Mesenchymal stem cell (in vitro differentiated cells and primary cell): ENCODE measurements at regions not wholly inside any gene's neighbourhood (a gene's known extent, or its start where the extent isn't known, plus 50 kb on each side); places are given as distances from the start of the nearest gene placed in this dataset.
A peak's percentile ranks its signal among the peaks of the same experiment; 100 is the strongest.

Source experiments
- DNase-seq: peaks from one replicate; pipeline ENCODE4 v3.0.0-alpha.2; 2013
- H2AFZ ChIP-seq: one replicate; pipeline ENCODE4 v1.6.1; 2013; ENCODE audit warnings: low read depth, mild to moderate bottlenecking, control low read depth, inconsistent platforms, low read length, moderate library complexity
- H2AK5ac ChIP-seq: 2 replicates; pipeline ENCODE4 v1.6.1; 2013; ENCODE audit warnings: low read length, moderate library complexity, mild to moderate bottlenecking, inconsistent platforms; ENCODE audit not compliant: severe bottlenecking
- H2BK120ac ChIP-seq: one replicate; pipeline ENCODE4 v1.6.1; 2013; ENCODE audit warnings: low read depth, mild to moderate bottlenecking, inconsistent platforms, low read length, moderate library complexity
- H2BK12ac ChIP-seq, 2 experiments: one replicate each; pipeline ENCODE4 v1.6.1; 2013; ENCODE audit warnings: inconsistent platforms in 2 of 2, low read length in 2 of 2, mild to moderate bottlenecking in 2 of 2, moderate library complexity in 2 of 2, control low read depth in 1 of 2
- H2BK15ac ChIP-seq: one replicate; pipeline ENCODE4 v1.6.1; 2013; ENCODE audit warnings: mild to moderate bottlenecking, low read depth, inconsistent platforms; ENCODE audit not compliant: poor library complexity, severe bottlenecking
- H2BK5ac ChIP-seq: 2 replicates; pipeline ENCODE4 v1.6.1; 2013; ENCODE audit warnings: low read depth, mild to moderate bottlenecking, low read length, control low read depth, inconsistent platforms; ENCODE audit not compliant: poor library complexity, severe bottlenecking
- H3K14ac ChIP-seq, 2 experiments: one replicate each; pipeline ENCODE4 v1.6.1; 2013; ENCODE audit warnings: inconsistent platforms in 2 of 2, low read length in 2 of 2, control low read depth in 1 of 2, mild to moderate bottlenecking in 1 of 2, moderate library complexity in 1 of 2
- H3K18ac ChIP-seq, 2 experiments: one replicate each; pipeline ENCODE4 v1.6.1; 2013; ENCODE audit warnings: inconsistent platforms in 2 of 2, low read length in 2 of 2, control low read depth in 1 of 2, low read depth in 1 of 2, mild to moderate bottlenecking in 1 of 2
- H3K23ac ChIP-seq, 2 experiments: one replicate each; pipeline ENCODE4 v1.6.1; 2013; ENCODE audit warnings: inconsistent platforms in 2 of 2, low read length in 2 of 2, mild to moderate bottlenecking in 2 of 2, moderate library complexity in 2 of 2, control low read depth in 1 of 2
- H3K27ac ChIP-seq: 2 replicates; pipeline ENCODE4 v1.5.1; 2013; ENCODE audit warnings: mild to moderate bottlenecking, moderate library complexity, low read length, control low read depth, inconsistent platforms; ENCODE audit not compliant: poor library complexity, severe bottlenecking
- H3K27me3 ChIP-seq, 2 experiments: 2 replicates each; pipeline versions ENCODE4 v1.6.1 to v1.7.0; 2013; ENCODE audit warnings: low read length in 2 of 2, mild to moderate bottlenecking in 2 of 2, moderate library complexity in 2 of 2, control low read depth in 1 of 2, inconsistent platforms in 1 of 2; ENCODE audit not compliant: control insufficient read depth in 1 of 2, insufficient read depth in 1 of 2
- H3K36me3 ChIP-seq, 2 experiments: 2 replicates each; pipeline versions ENCODE4 v1.6.1 to v1.7.0; 2013; ENCODE audit warnings: low read length in 2 of 2, control low read depth in 1 of 2, inconsistent platforms in 1 of 2, low read depth in 1 of 2, mild to moderate bottlenecking in 1 of 2; ENCODE audit not compliant: insufficient read depth in 2 of 2, control insufficient read depth in 1 of 2
- H3K4ac ChIP-seq, 2 experiments: one replicate each; pipeline ENCODE4 v1.6.1; 2013; ENCODE audit warnings: inconsistent platforms in 2 of 2, low read length in 2 of 2, mild to moderate bottlenecking in 2 of 2, moderate library complexity in 2 of 2, control low read depth in 1 of 2, low read depth in 1 of 2
- H3K4me1 ChIP-seq: 2 replicates; pipeline ENCODE4 v1.6.1; 2013; ENCODE audit warnings: low read depth, low read length, control low read depth; ENCODE audit not compliant: control insufficient read depth, insufficient read depth
- H3K4me2 ChIP-seq: 2 replicates; pipeline ENCODE4 v1.6.1; 2013; ENCODE audit warnings: low read length, mild to moderate bottlenecking, inconsistent platforms; ENCODE audit not compliant: poor library complexity, severe bottlenecking
- H3K4me3 ChIP-seq, 2 experiments: 2 replicates each; pipeline versions ENCODE4 v1.5.1 to v1.7.0; 2013; ENCODE audit warnings: low read length in 2 of 2, mild to moderate bottlenecking in 2 of 2, control low read depth in 1 of 2, low read depth in 1 of 2; ENCODE audit not compliant: insufficient read depth in 1 of 2
- H3K79me1 ChIP-seq: replicated peaks from 2 replicates; pipeline ENCODE4 v1.6.1; 2013; ENCODE audit warnings: mild to moderate bottlenecking, control low read depth, low read length, inconsistent platforms; ENCODE audit not compliant: poor library complexity, severe bottlenecking
- H3K9ac ChIP-seq: 2 replicates; pipeline ENCODE4 v1.7.0; 2013; ENCODE audit warnings: mild to moderate bottlenecking, low read length, moderate library complexity
- H3K9me3 ChIP-seq: 2 replicates; pipeline ENCODE4 v1.7.0; 2013; ENCODE audit warnings: mild to moderate bottlenecking, low read length; ENCODE audit not compliant: control insufficient read depth
- H4K8ac ChIP-seq: one replicate; pipeline ENCODE4 v1.6.1; 2013; ENCODE audit warnings: inconsistent platforms, mild to moderate bottlenecking, low read length, moderate library complexity
- H4K91ac ChIP-seq: one replicate; pipeline ENCODE4 v1.6.1; 2013; ENCODE audit warnings: mild to moderate bottlenecking, low read length, inconsistent platforms
- WGBS: methylation state at CpG from one replicate; pipeline ENCODE4 v1.1.7; 2013; ENCODE audit warnings: mixed read lengths; 5-methylcytosine and 5-hydroxymethylcytosine counted together

GRCh38 chr1:234735476-234735875 lies 125.5 kb upstream of the IRF2BP2 start:
- H3K27ac ChIP-seq, result no peak overlapping the region
- DNase-seq, result no peak
- no peak overlapping the region for H2AFZ ChIP-seq
- H3K9me3 ChIP-seq, result no peaks in the 10 kb centered on the region
- WGBS, result 96% methylated on average over 14 of the region's 14 CpGs
- H2BK120ac ChIP-seq, result no peak overlapping the region
- no peak overlapping the region for H2BK15ac ChIP-seq
- H3K23ac ChIP-seq, result no peak overlapping the region
- H4K8ac ChIP-seq, result peak overlapping the region; percentile 2
- peaks cover 6% of the 10 kb centered on the region for H3K4me1 ChIP-seq
- H3K4me3 ChIP-seq, result no peak overlapping the region
- H2BK5ac ChIP-seq, result no peak overlapping the region
- H3K14ac ChIP-seq, result no peak overlapping the region
- no peak overlapping the region for H3K4ac ChIP-seq
- H3K27me3 ChIP-seq, result no peaks in the 10 kb centered on the region
- H3K36me3 ChIP-seq, result no peaks in the 10 kb centered on the region
- no peak overlapping the region for H2AK5ac ChIP-seq
- no peak overlapping the region for H4K91ac ChIP-seq
- H2BK12ac ChIP-seq, result no peak overlapping the region
- H3K4me2 ChIP-seq, result no peak overlapping the region
- H3K9ac ChIP-seq, result no peak overlapping the region
- H3K79me1 ChIP-seq, result no peaks in the 10 kb centered on the region
- no peak overlapping the region for H3K18ac ChIP-seq

- no peaks in the 10 kb centered on the region for H3K79me1 ChIP-seq
- H3K27ac ChIP-seq, result no peak overlapping the region
- H3K4me3 ChIP-seq, result no peak overlapping the region
- H3K18ac ChIP-seq, result no peak overlapping the region
- no peaks in the 10 kb centered on the region for H3K9me3 ChIP-seq
- H3K36me3 ChIP-seq, result no peaks in the 10 kb centered on the region
- H3K27me3 ChIP-seq, result no peaks in the 10 kb centered on the region
- no peak overlapping the region for H2BK15ac ChIP-seq
- H3K4me1 ChIP-seq, result peaks cover 6% of the 10 kb centered on the region
- H3K4me2 ChIP-seq, result no peak overlapping the region
- H2BK5ac ChIP-seq, result no peak overlapping the region
- DNase-seq, result no peak
- H3K23ac ChIP-seq, result no peak overlapping the region
- peak overlapping the region; percentile 64 for H2AK5ac ChIP-seq
- H3K14ac ChIP-seq, result no peak overlapping the region
- no peak overlapping the region for H4K91ac ChIP-seq
- no peak overlapping the region for H2BK120ac ChIP-seq
- H3K4ac ChIP-seq, result no peak overlapping the region
- H2BK12ac ChIP-seq, result peak overlapping the region; percentile 19 to 55
- H3K9ac ChIP-seq, result no peak overlapping the region
- H4K8ac ChIP-seq, result no peak overlapping the region
- WGBS, result 77% methylated on average over 9 of the region's 9 CpGs
- no peak overlapping the region for H2AFZ ChIP-seq
Measured at GRCh38 chr1:234734869-234735268, 124.9 kb upstream of the IRF2BP2 start.

GRCh38 chr1:234734412-234734835 lies 124.4 kb upstream of the IRF2BP2 start:
- no peak overlapping the region for H2AK5ac ChIP-seq
- H3K23ac ChIP-seq, result no peak overlapping the region
- 96% methylated on average over 13 of the region's 13 CpGs for WGBS
- H3K27ac ChIP-seq, result no peak overlapping the region
- H2BK120ac ChIP-seq, result peak overlapping the region; percentile 23
- peak overlapping the region; percentile 61 for H4K91ac ChIP-seq
- no peak overlapping the region for H3K4me2 ChIP-seq
- H3K18ac ChIP-seq, result peak overlapping the region in 1 of 2 experiments; percentile 10
- no peak overlapping the region for H2BK5ac ChIP-seq
- H3K4me3 ChIP-seq, result no peak overlapping the region
- H3K9ac ChIP-seq, result no peak overlapping the region
- H2BK12ac ChIP-seq, result peak overlapping the region; percentile 29 to 55
- no peaks in the 10 kb centered on the region for H3K79me1 ChIP-seq
- peaks cover 8% of the 10 kb centered on the region for H3K4me1 ChIP-seq
- no peak overlapping the region for H2BK15ac ChIP-seq
- H3K36me3 ChIP-seq, result no peaks in the 10 kb centered on the region
- no peak for DNase-seq
- no peaks in the 10 kb centered on the region for H3K9me3 ChIP-seq
- H2AFZ ChIP-seq, result no peak overlapping the region
- H3K14ac ChIP-seq, result no peak overlapping the region
- H3K4ac ChIP-seq, result no peak overlapping the region
- H3K27me3 ChIP-seq, result no peaks in the 10 kb centered on the region
- peak overlapping the region; percentile 7 for H4K8ac ChIP-seq

- Histone ChIP-seq H4K91ac (no peak overlapping the region), H2BK12ac (no peak overlapping the region), H3K4me3 (no peak overlapping the region), H2BK5ac (no peak overlapping the region), H3K36me3 (no peaks in the 10 kb centered on the region), H3K79me1 (no peaks in the 10 kb centered on the region), H4K8ac (no peak overlapping the region), H3K4ac (no peak overlapping the region), H3K27me3 (no peaks in the 10 kb centered on the region), H3K18ac (no peak overlapping the region), H3K14ac (no peak overlapping the region), H2AFZ (no peak overlapping the region), H3K23ac (no peak overlapping the region), H3K4me1 (peaks cover 13% of the 10 kb centered on the region), H3K9me3 (no peaks in the 10 kb centered on the region), H2BK120ac (no peak overlapping the region), H3K27ac (no peak overlapping the region), H3K4me2 (no peak overlapping the region), H2BK15ac (no peak overlapping the region), H2AK5ac (peak overlapping the region; percentile 44), H3K9ac (no peak overlapping the region)
- 100% methylated on average over 3 of the region's 6 CpGs for WGBS
- no peak for DNase-seq
Measured at GRCh38 chr1:234733427-234733826, 123.4 kb upstream of the IRF2BP2 start.
